CD4-positive, alpha-beta T cell treated with Interferon alpha-2 for 1 hour (primary cell): ENCODE measurements at regions not wholly inside any gene's neighbourhood (a gene's known extent, or its start where the extent isn't known, plus 50 kb on each side); places are given as distances from the start of the nearest gene placed in this dataset.
"Not testable (repeated sequence)": the region's sequence is repeated elsewhere in the genome, so short reads cannot be mapped to it uniquely, and the experiment has no call there.

ENCODE experiments used
- DNase-seq, 2 donors: peaks; one replicate each; pipeline ENCODE4 v3.0.0-alpha.2; 2020 to 2022

- DNase-seq: no peak
Measured at GRCh38 chr14:103186909-103187586, 63.8 kb downstream of the TNFAIP2 start.

GRCh38 chr14:103187911-103188310 lies 64.7 kb downstream of the TNFAIP2 start:
- no peak for DNase-seq

- DNase-seq: peak; percentile 4 to 11
Measured at GRCh38 chr14:103188810-103189480, 65.7 kb downstream of the TNFAIP2 start.

DNA sequence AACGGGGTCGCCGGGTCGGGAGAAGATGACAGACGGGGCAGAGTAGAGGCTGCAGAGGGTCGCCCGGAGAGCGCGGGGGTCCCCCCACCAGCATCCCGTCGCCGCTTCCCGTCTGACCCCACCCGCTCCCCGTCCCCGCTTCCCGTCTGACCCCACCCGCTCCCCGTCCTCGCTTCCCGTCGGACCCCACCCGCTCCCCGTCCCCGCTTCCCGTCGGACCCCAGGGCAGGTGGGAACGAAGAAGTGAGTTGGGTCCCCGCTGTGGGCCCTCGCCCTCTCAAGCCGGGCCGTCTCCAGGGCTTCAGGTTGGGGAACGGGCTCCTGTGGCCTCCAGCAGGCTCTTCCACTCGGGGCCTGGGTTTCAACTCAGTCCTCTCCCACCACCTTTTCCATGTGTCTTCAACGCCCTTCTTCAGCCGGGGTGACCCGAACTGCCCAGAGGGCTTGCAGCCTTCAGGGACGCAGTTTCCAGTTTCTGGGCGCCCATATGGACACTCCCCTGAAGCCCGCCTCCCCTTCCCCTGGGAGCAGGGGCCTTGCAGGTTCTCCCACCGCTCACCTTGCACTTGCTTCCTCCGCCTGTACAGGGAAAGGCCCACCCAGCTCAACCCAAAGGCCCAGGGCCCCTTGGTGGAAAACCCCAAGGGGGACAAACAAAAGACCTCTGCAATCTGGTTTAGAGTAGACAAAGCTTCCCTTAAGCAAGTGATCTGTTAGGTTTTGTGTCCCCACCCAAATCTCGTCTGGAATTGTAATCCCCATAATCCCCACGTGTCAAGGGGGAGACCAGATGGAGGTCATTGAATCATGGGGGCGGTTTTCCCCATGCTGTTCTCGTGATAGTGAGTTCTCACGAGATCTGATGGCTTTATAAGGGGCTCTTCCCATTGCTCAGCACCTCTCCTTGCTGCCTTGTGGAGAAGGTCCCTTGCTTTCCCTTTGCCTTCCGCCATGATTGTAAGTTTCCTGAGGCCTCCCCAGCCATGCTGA lies 66.5 kb downstream of the TNFAIP2 start:
- DNase-seq: no peak

- DNase-seq: no peak
Measured at GRCh38 chr14:103190741-103191140, 67.5 kb downstream of the TNFAIP2 start.

DNA sequence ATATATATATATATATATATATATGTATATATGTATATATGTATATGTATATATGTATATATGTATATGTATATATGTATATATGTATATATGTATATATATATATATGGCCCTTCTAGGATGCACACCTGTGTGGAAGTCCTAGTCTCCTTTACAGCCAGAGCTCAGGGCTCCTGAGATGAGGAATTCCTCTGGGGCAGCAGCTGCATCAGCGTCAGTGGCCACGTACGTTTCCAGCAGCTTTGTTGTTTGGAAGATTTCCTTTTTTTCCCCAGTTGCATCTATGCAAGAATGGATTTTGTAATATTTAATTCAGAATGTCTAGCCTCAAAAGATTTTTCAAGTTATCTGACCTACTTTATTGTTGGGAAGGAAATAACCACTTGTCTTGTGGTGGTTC lies 68.6 kb downstream of the TNFAIP2 start:
- no peak for DNase-seq

GRCh38 chr14:103192246-103192840 lies 69.1 kb downstream of the TNFAIP2 start:
- no peak for DNase-seq

DNA sequence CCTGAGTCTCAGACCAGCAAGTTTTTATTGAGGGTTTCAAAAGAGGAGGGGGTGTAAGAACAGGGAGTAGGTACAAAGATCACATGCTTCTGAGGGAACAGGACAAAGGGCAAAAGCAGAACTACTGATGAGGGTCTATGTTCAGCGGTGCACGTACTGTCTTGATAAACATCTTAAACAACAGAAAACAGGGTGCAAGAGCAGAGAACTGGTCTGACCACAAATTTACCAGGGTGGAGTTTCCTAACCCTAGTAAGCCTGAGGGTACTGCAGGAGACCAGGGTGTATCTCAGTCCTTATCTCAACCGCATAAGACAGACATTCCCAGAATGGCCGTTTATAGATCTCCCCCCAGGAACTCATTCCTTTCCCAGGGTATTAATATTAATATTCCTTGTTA lies 69.6 kb downstream of the TNFAIP2 start:
- DNase-seq: not testable (repeated sequence)

- not testable (repeated sequence) for DNase-seq
Measured at GRCh38 chr14:103193491-103193890, 70.2 kb downstream of the TNFAIP2 start.

- no peak for DNase-seq
Measured at GRCh38 chr14:103194256-103195045, 71.2 kb downstream of the TNFAIP2 start.

DNA sequence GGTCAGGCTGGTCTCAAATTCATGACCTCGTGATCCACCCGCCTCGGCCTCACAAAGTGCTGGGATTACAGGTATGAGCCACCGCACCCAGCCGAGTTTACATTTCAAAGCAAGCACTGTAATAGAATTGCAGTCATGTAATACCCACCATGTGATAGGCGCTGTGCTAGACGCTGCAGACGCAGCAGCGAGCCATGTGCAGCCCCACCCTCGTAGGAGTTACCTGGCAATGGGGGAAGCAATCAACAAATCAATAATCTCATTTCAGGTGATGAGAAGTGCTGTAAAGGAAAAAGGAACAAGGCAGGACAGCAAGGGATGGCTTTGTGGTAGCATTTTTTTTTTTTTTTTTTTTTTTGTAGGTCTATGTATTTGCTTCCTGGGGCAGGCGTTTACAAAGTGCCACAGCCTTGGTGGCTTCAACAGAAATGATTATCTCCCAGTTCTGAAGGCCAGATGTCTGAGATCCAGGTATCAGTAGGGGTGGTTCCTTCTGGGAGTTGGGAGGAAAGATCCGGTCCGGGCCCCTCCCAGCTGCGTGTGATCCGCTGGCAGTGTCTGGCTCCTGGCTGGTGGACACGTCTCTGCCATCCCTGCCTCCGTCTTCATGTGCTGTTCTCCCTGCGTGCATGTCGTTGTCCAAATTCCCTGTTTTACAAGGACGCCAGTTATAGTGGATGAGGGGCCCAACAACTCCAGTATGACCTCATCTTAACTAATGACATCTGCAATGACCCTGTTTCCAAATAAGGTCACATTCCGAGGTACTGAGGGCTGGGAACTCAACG lies 72.8 kb downstream of the TNFAIP2 start:
- no peak for DNase-seq

GRCh38 chr14:103196716-103197115 lies 73.5 kb downstream of the TNFAIP2 start:
- DNase-seq: no peak

- no peak for DNase-seq
Measured at GRCh38 chr14:103198131-103199105, 75.2 kb downstream of the TNFAIP2 start.

DNA sequence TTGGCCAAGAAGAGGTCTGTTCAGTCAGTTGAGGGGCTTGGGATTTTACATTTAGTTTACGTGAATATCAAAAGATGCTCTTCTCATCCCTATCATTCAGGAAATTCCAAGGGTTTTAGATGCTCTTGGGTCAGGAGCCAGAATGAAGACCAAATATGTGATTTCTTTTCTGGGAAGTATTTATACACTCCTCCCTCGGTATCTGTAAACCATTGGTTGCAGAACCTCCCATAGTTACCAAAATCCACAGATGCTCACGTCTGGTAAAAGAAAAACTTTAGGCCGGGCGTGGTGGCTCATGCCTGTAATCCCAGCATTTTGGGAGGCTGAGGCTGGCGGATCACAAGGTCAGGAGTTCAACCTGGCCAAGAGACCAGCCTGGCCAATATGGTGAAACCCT lies 75.9 kb downstream of the TNFAIP2 start:
- DNase-seq: no peak

DNA sequence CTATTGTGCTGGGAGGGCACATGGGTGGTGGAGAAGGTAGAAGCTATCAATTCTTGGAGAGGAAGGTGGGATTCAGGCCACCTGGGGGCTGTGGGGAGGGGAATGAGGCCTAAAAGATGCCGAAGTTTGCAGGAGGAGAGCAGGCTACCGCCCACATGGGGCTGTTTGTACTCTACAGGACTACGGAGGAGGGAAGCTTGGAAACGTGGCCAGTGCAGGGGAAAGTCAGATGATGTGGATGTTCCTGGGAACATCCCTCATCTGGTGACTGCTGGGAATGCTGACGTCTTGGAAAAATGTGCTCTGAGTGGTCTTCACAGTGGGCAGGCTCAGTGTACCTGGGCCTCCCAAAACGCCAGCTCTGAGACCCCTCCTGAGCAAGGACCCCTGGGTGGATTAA lies 78.5 kb downstream of the TNFAIP2 start:
- no peak for DNase-seq

DNA sequence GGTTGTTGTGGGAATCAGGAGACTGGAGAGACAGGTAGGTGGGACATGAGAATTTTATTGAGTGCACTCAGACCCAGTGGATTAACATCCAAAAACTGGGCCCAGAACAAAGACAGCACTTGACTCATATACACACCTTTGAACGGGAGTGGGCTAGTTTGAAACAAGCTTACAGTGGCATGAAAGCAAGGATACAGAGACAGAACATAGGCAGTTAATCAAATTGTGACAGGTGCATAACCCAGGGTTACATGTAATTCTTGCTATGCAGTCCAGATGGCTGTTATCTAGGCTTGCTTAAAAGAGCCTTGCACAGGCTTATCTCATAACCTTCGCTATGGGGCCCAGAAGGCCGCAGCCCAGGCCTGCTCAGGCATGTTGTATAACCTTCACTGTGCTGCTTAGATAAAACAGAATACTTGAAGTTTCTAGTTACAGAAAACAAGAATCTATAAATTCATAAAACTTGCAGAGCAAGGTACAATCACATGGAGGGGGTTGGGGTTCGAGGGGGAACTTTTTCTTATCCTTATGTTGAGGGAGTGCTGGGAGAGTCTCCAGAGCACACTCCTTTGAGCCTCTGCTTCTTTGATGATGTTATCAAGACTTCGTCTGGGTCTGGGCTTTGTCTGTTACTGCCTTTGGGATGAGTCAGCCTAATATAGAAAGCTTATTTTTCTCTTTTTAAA lies 81.7 kb downstream of the TNFAIP2 start:
- DNase-seq: no peak

DNA sequence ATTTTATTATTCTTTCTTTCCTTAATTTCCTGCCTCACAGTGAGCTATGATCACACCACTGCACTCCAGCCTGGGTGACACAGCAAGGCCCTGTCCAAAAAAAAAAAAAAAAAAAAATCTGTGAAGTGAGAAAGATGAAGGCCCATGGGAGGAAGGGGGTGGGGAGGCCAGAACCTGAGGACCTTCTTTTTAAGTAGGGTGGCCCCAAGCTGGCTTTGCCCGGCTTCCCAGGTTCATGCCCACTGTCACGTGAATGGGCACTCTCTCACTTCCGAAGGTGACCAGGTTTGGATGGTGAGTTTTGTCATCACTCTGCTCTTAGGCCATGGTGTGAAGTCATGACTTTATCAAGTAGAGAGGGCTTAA lies 82.3 kb downstream of the TNFAIP2 start:
- DNase-seq: no peak

GRCh38 chr14:103206023-103206481 lies 82.8 kb downstream of the TNFAIP2 start:
- no peak for DNase-seq

DNA sequence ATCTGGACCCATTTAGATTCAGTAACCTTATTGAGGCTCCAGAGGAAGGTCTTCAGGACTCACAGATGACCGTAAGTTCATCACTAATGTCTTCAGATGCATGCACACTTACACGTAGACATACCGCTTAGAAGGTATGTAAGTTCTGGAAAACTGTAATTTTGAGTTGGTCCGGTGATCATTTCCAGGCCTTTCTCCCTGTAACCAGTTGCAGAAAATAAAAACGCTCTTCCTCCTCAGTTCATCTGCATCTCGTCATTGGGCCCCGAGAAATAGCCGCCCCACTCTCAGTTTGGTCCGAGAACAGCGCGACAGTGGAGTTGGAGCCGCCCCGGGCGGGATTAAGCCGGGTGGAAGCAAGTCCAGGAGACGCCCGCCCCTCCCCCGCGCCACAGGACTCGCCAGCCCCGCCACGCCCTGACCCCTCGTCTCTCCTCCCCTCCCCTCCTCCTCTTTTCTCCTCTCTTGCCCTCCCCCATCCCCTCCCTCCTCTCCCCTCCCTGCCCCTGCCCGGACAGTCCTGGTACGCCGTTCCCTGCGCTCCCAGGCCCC lies 83.7 kb downstream of the TNFAIP2 start:
- DNase-seq: no peak
